HG03097 (cell line): ENCODE measurements at regions not wholly inside any gene's neighbourhood (a gene's known extent, or its start where the extent isn't known, plus 50 kb on each side); places are given as distances from the start of the nearest gene placed in this dataset.
A peak's percentile ranks its signal among the peaks of the same experiment; 100 is the strongest.

Experiments
- ATAC-seq: cut with Tn5 transposase; IDR thresholded peaks from one replicate; pipeline ENCODE4 v1.9.1; 2021; ENCODE audit not compliant: unreplicated experiment, low FRiP score

DNA sequence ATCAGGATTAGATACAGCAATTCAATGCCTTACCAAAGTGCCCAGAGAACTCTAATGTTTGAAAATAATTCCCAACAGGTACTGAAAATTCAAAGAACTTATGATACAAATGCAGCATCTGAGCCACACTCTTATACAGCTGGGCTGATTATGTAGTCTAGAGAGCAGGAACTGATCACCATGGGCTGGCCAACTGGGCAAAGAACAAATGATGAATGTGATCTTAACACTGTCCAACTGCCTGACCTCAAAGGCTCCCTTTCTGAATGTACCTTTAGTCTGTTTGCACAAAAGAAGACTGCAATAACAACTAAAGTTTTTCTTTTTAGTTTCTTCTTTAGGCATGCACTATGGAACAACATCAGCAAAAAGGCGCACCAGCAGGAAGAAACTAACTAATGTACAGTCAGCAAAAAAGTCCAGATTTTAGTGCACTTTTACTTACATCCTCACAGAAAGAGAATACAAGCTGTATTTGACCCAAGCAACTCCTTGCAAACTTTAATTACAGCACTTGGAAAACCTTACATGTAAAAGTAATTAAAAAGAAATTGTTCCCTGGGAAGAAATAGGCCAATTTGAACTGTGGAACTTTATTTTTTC is 1095.1 kb downstream of the IGSF11 start:
- ATAC-seq, result no peak

DNA sequence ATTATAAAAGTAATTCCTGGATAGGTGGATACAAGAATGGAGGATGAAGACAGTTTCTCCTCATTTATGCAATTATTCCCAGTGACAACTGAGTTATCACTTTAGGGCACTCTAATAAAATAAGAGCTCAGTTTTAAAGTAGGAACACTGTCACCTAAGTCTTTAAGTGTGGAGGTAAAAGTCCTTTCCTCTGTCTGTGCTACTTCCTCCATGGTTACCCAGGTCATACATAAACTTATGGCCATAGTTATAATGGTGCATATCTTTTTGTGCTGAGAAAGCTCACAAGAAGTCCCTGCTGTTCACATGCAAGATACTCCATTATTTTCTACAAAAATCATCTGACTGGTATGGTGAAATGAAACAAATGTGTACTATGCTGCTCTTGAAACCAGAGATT is 1093.6 kb downstream of the IGSF11 start:
- no peak for ATAC-seq

DNA sequence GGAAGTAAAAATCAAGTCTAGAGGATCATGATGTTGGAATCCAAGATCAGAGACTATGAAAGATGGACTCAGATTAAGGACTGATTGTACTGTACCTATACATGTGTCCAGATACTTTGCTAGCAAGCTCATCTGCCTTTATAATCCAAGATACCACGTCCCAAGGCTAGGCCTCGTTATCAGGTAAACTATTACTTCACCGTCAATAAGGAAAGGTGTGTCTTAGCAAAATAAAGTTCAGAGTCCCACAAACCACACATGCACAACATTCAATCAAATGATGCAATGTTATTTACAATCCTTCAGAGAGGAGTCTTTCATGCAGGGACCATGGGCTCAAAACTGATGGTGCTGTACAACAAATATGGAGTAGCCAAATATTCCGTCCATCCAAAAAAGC is 1092.9 kb downstream of the IGSF11 start:
- no peak for ATAC-seq

DNA sequence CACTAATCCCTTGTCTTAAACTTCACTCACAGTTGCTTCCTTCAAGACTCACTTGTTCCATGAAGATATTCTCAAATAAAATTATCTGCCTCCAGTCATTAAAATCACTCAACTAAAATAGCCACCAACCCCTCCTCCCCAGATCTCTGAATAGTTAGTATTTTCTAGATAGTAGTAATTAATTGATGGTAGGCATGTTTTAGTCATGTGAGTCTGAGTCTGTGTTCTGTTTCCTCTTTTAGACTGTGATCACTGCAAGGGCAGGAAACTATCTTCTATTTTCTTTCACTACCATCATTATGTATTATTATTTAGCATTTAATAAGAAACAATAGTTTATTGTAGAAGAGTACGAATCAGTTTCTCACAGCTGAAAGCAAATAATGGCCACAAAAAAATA is 1080.5 kb downstream of the IGSF11 start:
- no peak for ATAC-seq

DNA sequence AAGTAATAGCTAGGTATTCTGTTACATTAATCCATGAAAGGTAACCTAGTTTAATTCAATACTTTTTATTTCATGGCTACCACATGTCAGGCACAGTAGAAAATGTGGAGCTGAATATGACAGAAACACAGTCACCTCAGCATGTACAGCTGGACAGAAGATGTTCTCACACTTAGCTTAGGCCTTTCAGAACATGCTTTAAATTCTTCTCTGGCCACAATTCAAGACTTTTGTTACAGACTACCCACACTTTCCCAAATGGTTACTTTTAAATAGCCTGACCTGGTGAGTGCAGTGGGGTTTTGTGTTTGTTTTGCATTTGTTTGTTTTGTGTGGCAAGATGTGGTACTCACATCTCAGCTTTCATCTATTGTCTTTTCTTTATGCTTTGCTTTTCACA is 1079.5 kb downstream of the IGSF11 start:
- no peak for ATAC-seq

DNA sequence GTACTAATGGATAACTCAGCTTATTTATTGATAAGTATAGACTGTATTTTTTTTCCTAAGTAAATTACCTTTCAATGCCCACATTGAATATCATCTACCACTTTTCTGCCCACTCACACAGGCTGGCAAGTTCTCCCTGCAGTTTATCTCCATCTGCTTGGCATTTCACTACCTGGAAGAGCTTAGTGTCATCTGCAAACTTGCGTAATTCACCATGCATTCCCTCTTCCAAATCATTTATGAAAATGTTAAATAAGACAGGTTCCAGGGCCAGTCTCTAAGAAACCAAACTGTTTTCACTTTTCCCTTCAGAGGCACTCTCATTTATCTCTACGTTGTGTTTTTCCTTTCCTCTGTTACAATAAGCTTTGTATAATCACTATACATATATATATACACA is 1076.6 kb downstream of the IGSF11 start:
- ATAC-seq, result no peak

DNA sequence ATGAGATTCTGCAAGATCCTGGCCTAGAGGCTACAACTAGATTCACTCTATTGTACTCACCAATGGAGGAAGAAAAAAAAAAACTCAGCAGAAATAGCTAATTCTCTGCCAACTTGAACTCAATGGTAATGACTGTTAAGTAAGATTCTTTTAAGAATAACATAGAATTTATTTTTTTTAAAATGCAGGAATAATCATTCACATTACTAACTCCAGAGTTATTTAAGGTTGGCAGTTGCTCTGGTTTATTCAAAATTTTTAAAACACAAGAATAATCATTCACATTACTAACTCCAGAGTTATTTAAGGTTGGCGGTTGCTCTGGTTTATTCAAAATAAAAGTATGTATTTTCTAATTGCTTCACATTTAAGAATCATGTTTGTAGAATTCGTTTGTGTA is 1071.9 kb downstream of the IGSF11 start:
- no peak for ATAC-seq

DNA sequence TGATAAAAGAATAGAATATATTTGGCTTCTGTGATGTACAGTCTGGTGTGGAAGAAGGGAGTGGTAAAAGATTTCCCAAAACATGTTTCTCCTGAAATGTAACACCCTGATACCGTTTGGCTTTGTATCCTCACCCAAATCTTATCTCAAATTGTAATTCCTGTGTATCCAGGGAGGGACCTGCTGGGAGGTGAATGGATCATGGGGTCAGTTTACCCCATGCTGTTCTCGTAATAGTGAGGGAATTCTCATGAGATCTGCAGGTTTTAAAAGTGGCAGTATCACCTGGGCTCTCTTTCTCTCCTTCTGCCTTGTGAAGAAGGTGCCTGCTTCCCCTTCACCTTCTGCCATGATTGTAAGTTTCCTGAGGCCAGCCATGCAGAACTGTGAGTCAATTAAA is 1070.8 kb downstream of the IGSF11 start:
- ATAC-seq, result no peak

DNA sequence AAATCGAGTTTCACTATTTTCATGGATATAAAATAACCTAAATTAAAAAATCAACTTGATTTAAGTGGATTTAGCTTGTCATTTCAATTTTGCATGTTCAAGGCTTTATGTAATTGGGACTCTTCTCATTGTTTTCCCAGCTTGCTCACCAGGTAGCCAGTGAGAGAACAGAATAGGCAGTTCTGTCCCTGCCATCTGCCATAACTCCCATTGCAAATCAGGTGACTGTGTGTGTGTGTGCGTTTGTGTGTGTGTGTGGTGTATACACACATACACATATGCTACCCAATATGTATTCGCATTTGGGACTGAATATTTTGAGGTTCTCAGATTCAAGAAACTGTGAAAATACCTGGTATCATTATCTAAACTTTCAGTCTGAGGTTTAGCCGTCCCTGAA is 1069.8 kb downstream of the IGSF11 start:
- ATAC-seq, result no peak

DNA sequence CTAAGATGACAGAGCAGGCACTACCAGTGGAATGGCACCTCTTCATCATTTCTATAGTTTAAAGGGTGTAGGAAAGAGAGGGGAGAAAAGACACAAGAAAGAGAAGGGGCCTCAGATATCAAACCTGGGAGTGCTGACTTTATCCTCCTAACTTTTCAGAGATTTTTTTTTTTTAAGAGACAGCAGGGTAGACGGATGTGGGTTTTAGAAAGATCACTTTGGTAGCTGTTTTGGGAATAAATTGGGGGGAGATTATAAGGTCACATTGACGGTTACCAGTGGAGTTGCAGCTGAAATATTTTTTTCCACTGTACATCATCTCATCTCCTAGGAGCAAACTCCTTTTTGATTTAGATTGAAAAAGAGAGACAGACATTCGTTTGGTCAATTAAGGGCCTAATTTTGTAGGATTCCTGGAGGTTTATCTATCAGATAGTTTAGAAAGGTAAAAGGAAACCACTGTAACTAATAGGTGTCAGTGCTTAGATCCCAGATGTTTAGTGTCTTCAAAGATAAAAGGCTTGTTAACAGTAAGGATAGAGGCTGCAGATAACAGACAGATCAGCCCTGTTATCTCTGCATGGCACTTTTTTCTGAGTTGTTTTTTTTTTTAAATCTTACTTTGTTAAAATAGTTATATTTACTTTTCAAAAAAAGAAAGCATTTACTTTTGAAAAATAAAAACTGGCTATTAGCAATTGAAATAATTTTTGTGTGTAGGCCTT is 1057.0 kb downstream of the IGSF11 start:
- ATAC-seq, result no peak

DNA sequence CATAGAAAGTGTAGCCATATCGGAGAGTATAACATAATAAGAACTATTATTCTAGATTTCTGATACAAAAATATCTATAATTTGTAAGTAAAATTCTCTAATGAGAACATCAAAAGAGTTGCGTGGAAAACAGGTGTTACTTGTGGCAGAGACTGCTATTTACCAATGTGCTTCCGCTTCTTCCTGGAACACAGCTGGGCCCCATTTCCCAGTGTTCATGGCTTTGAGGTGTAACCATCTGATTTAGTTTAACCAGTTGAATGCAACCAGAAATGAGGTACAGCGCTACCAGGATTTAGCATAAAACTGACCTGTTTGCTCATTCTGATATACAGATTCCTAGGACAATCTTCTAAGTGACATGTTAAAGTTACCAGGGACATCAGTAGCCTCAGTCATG is 1055.2 kb downstream of the IGSF11 start:
- no peak for ATAC-seq

DNA sequence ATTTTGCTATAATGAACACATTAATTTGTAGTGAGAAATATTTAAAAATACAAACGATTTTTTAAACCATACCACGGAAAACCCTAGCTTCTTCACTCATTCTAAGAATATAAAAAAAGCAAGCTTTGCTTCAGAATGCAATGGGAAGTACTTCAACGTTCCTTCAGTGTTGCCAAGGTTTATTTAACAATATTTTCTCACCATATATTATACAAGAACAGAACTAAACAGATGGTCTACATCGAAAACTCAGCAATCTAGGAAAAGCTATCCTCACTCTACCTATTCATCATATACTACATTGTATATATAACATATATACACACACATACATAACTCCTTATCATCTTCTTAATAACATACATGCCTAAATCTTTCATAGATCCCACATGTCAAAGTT is 1047.4 kb downstream of the IGSF11 start:
- ATAC-seq, result no peak

DNA sequence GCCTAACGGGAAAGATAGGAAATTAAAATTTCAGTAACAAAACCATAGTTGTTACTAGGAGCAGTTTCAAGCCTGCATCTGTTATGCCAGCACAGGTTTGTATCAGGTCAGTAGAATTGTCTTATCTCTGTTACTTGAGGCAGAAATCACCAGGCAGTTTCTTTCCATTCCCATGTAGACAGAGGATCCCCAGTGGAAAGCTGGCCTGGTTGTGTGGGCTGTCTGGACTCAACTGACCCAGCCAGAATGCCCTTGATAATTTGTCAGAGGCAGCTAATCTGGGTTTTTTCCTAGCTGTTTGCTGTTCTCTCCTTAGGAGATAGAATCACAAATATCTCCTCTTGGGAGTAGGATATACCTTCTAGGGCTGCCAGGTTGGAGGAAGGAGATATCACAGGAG is 1044.7 kb downstream of the IGSF11 start:
- no peak for ATAC-seq

DNA sequence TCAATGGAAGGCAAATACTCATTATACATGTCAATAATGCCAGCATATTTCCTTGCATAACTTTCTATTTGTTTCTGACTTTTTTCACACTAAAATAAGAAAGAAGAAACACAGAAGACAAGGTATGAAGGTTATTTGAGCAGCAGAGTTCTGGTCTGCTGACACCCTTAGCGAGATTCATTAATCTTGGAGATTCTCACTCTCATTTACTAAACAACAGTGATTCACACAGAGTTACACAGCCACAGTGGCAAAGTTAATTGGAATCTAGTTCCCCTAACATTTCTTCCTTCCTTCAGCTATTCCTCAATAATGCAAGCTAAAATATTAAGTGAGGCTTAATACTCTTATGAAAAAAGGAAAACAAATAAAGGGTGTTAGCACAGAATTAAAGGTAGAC is 1044.0 kb downstream of the IGSF11 start:
- ATAC-seq, result no peak

DNA sequence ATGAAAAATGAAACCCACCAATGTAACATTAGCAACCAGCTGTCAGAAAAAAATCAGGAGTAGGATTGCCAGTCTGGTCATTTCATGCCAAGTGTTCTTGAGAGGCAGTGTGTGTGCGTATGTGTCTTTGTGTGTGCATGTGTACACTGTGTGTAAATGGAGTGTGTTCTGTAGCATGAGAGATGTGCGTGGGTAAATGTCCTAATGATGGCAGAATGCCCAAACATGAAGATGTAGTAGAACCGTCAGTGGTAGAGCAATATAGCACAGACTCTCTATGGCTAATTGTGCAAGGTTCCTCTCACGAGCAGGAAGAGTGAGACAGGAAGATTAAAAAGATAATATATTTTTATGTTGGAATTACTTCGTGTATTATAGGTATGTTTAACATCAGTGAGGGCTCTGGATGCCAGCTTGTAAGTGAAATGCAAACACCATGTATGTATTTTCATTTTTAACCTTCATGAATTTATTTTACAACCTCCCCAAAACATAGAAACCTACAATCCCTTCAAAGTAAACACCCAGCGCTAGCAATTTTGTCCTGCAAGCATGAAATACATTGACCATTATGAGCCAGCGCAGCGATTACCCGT is 1038.7 kb downstream of the IGSF11 start:
- ATAC-seq, result no peak

DNA sequence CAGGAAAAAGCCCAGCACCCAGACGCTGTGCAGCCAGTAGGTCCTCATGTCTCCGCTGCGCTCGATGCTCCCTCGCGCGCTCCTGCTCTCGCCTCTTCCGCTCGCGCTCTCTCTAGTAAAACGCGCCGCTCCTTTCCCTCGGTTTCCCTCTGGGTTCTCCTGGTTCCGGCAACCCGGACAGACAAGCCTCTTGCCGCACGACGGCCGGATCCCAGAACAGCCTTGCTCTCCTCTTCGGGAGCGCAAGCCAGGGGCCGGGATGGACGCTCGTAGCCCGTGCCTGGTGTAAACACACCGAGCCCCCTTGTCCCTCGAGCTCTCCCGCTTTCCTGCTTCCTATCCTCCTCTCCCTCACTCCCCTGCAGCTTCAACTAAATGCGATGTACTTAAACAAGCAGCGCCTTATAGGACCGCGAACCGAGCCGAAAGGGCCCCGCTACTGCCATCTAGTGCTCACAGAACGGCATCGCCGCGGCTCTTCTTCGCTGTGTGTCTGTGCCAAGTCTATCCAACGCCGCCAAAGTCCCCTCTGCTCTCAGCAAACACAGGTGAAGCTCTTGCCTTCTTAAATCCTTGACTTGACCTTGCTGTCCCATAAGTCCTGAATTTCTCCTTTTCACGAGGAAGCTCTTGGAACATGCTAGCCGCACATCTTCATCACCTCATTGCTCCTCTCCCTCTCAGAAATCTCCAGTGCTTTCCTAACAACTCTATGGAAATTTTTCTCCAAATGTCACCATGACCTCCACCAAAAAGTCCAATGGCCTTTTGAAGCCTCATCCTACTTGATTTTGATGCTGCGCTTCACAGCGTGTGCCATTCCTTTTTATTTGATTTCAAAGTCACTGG is 1037.2 kb downstream of the IGSF11 start:
- ATAC-seq, result peak; percentile 95

DNA sequence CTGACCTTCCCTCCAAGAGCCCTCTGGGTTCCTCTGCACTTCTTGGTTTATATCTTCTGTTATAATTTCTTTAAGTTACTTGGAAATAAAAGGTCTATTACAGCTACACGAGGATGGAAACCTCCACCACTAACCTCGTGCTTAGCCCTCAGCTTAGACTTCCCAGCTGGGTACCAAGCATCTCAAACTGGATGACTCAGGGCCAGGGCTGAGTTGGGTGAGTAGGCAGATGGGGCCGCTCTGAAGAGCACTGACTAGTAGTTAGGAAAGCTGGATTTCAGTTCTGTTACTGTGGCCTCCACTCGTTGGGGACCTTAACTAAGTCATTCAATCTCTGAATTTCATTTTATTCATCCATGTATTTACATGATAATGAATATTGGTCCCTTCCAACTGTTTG is 1036.6 kb downstream of the IGSF11 start:
- no peak for ATAC-seq

DNA sequence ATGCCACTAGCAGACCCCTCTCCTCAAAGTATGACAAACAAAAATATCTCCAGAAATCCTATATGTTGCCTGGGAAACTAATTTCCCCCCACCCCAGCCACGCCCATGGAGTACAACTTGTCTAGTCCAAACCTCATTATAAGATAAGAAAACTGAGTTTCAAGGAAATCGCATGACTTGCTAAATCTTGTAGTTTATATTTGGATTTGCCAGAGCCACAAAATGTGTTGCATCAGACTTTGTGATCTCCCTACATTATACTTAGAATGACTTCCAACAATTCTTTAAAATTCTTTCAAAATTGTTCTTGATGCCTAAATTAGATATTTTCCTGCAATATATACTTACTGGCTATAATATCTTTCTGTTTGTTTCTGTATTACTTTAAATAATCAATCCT is 1034.4 kb downstream of the IGSF11 start:
- no peak for ATAC-seq

DNA sequence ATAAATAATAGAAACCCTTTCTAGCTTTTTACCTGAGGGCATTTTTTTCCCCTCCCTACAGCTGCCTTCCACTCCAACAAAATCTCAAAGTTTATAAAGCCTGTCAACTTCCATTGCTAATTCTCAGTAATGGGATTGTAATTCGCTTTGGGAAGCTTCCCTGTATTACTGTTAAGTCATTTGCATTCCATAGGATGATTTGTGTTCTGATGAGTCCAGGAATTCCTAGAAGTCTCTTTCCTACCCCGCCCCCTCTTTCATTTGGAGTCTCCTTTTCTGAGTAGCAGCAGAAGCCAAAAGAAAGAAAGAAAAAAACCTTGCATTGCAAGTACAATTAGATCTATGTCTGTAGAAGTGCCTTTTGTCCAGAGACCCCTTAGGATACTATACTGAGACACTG is 1033.3 kb downstream of the IGSF11 start:
- no peak for ATAC-seq

DNA sequence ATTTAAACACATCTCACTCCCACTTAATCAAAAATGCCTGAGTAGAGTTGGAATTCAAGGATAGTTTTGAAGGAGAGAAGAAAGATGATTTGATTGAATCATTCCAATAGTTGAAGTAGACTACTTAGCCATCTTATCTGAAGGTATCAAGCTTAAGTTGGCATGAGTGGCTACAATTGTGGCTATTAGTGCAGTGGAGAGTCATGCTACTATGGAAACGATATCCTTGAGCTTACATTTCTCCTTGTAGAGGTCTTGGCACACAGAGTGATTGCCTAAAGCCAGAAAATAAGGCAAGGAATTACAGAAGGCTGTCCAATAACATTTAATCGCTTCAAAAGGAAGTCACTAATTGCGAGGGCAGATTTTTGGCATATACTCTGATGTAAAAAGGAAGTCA is 1022.7 kb downstream of the IGSF11 start:
- ATAC-seq, result no peak

DNA sequence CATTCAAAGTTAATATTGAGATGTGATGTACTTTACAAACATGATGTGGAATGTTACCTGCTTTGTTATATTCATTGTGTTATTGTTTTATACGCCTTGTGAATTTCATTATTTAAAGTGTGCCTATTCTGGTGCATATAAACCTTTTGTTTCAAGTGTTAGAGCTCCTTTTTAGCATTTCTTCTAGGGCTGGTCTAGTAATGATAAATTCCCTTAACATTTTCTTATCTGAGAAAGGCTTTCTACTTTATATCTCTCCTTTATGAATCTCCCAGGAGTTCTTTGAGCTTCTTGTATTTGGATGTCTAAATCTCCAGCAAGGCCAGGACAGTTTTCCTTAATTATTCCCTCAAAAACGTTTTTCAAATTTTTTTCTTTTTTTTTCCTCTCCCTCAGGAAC is 1005.6 kb downstream of the IGSF11 start:
- no peak for ATAC-seq
